ENCODE measurements at regions not wholly inside any gene's neighbourhood (a gene's known extent, or its start where the extent isn't known, plus 50 kb on each side); places are given as distances from the start of the nearest gene placed in this dataset.

DNA sequence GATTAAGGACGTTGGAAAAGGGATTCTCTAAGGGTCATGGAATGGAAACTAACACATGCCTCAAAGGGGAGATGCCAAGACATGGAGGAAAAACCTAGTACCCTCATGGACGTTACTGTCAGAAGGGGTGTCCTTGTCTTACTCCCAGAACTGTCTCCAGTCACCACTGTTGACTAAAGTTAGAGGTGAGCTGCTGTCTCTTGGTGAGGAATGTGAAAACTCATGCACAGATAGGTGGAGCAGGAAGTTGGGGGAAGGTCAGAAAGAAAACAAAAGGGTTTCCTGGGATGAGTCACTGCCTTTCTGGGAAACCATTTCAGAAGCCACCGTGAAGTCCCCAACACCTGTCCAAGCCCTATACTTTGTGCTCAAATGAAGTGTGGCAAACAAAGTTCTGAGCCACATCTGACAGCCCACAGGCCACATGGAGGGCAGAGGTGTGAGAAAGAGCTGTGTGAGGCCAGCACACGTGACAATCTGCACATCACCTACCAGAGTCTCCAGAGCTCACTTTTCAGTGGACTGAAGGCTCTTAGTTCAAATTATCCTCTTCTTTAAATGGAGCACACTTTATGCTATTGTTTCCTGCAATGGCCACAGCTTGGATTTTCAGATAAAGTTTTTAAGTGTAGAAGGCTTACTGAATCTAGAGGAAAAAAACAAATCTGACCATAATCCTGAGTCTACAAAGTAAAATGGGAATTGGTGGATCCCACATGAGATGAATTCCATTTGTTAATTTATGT lies 92.9 kb upstream of the EGLN3 start:
- no peaks in the 10 kb centered on the region for H3K79me2 ChIP-seq (ENCODE audit: insufficient read depth, low read length)
- H3K27ac ChIP-seq (ENCODE audit: low read depth, low read length): peak overlapping the region; percentile 40
- H3K9ac ChIP-seq (ENCODE audit: low read length): peak overlapping the region; percentile 24; the same call in 1 of the 2 replicates
- H3K27me3 ChIP-seq (ENCODE audit: insufficient read depth, low read length): no peaks in the 10 kb centered on the region
- no peaks in the 10 kb centered on the region for H3K9me3 ChIP-seq (ENCODE audit: control insufficient read depth in 1 of 2, insufficient read depth in 1 of 2, low read depth in 1 of 2, low read length in 2 of 2)
- CTCF ChIA-PET: interaction anchor here (1.1 kb wide), 1 partner anchor 195 kb away, joined by 3 read pairs; no protein-coding TSS in a partner anchor
- intact Hi-C loops (cut with micrococcal nuclease): no loop called here
- H4K20me1 ChIP-seq (ENCODE audit: insufficient read depth): no peaks in the 10 kb centered on the region
- H3K36me3 ChIP-seq (ENCODE audit: control insufficient read depth in 1 of 2, insufficient read depth in 2 of 2, low read length in 2 of 2): no peaks in the 10 kb centered on the region
- ATAC-seq: peak; percentile 91
- DNase-seq (ENCODE audit: low read depth, low spot score): peak; percentile 82
- no peak overlapping the region for H2AFZ ChIP-seq (ENCODE audit: low read depth, low read length, poor library complexity, severe bottlenecking)
- peak overlapping the region in 1 of 2 experiments; percentile 39; a peak in 2 of 4 replicates for H3K4me3 ChIP-seq (replicated peaks in 1 of 2; ENCODE audit: low read depth in 1 of 2, low read length in 2 of 2)
- no peaks in the 10 kb centered on the region for H3K9me2 ChIP-seq (ENCODE audit: insufficient read depth)
- POLR2A ChIA-PET: interaction anchor here (1.2 to 1.8 kb wide), 2 partner anchors 8 to 17 kb away, joined by 5 to 8 read pairs; no protein-coding TSS in a partner anchor
- H3K4me2 ChIP-seq (ENCODE audit: low read length): peak overlapping the region; percentile 71
- peaks cover 18 to 29% of the 10 kb centered on the region in 2 experiments for H3K4me1 ChIP-seq (ENCODE audit: control insufficient read depth in 1 of 2, insufficient read depth in 2 of 2, low read length in 2 of 2)
- no TSS peak for BruUV-seq (replicated peaks)
- RAD21 ChIA-PET (ENCODE audit: low non-redundant PET in 1 of 2, low total read pairs in 2 of 2, uncharacterized antibody in 2 of 2, unreplicated experiment in 2 of 2): no interaction called here
- TF ChIP-seq REST (IDR thresholded peaks at IDR 0.05; ENCODE audit: low read depth): no peak
- peak; percentile 69 for TF ChIP-seq YY1 (IDR thresholded peaks at IDR 0.05; ENCODE audit: extremely low read depth, insufficient replicate concordance, low read depth, low read length)
- TF ChIP-seq ZNF274 (IDR thresholded peaks at IDR 0.05; ENCODE audit: low read depth, low read length): no peak
- TF ChIP-seq, protein P1, sequence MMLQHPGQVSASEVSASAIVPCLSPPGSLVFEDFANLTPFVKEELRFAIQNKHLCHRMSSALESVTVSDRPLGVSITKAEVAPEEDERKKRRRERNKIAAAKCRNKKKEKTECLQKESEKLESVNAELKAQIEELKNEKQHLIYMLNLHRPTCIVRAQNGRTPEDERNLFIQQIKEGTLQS (IDR thresholded peaks at IDR 0.05): no peak
- peak; percentile 69 for TF ChIP-seq CEBPB (IDR thresholded peaks at IDR 0.05; ENCODE audit: low read depth)
- 0 out of 2 replicates have a peak, but pooled peaks have one; percentile 28 for TF ChIP-seq ELF1 (IDR thresholded peaks at IDR 0.05; ENCODE audit: borderline replicate concordance, low read depth)
- TF ChIP-seq SP1 (IDR thresholded peaks at IDR 0.05; ENCODE audit: low read depth): peak; percentile 85
- TF ChIP-seq JUND (IDR thresholded peaks at IDR 0.05): peak; percentile 90
- TF ChIP-seq SRF (IDR thresholded peaks at IDR 0.05; ENCODE audit: low read depth): 0 out of 2 replicates have a peak, but pooled peaks have one; percentile 35
- no peak for TF ChIP-seq EZH2phosphoT487 (IDR thresholded peaks at IDR 0.05; ENCODE audit: borderline replicate concordance)
- no peak for TF ChIP-seq TCF7L2 (IDR thresholded peaks at IDR 0.05; ENCODE audit: borderline replicate concordance, extremely low read depth, insufficient read depth, insufficient read length)
- TF ChIP-seq ZFX (IDR thresholded peaks at IDR 0.05): no peak
- no peak for TF ChIP-seq EZH2 (IDR thresholded peaks at IDR 0.05)
- peak; percentile 37; the same call in 1 of the 2 replicates for TF ChIP-seq RAD21 (IDR thresholded peaks at IDR 0.05; ENCODE audit: low read depth)
- TF ChIP-seq, protein P2, sequence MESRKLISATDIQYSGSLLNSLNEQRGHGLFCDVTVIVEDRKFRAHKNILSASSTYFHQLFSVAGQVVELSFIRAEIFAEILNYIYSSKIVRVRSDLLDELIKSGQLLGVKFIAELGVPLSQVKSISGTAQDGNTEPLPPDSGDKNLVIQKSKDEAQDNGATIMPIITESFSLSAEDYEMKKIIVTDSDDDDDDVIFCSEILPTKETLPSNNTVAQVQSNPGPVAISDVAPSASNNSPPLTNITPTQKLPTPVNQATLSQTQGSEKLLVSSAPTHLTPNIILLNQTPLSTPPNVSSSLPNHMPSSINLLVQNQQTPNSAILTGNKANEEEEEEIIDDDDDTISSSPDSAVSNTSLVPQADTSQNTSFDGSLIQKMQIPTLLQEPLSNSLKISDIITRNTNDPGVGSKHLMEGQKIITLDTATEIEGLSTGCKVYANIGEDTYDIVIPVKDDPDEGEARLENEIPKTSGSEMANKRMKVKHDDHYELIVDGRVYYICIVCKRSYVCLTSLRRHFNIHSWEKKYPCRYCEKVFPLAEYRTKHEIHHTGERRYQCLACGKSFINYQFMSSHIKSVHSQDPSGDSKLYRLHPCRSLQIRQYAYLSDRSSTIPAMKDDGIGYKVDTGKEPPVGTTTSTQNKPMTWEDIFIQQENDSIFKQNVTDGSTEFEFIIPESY (IDR thresholded peaks at IDR 0.05; ENCODE audit: extremely low read depth, insufficient replicate concordance, low read length): no peak
- no peak for TF ChIP-seq EGR1 (IDR thresholded peaks at IDR 0.05; ENCODE audit: low read depth)
- TF ChIP-seq CBX3 (IDR thresholded peaks at IDR 0.05; ENCODE audit: low read depth): peak; percentile 92
- no peak for TF ChIP-seq POLR2A (IDR thresholded peaks at IDR 0.05; ENCODE audit: borderline replicate concordance, extremely low read depth, insufficient read depth, insufficient read length)
- peak; percentile 60 for TF ChIP-seq POLR2AphosphoS5 (IDR thresholded peaks at IDR 0.05; ENCODE audit: low read depth, low read length)
- TF ChIP-seq, protein P3, sequence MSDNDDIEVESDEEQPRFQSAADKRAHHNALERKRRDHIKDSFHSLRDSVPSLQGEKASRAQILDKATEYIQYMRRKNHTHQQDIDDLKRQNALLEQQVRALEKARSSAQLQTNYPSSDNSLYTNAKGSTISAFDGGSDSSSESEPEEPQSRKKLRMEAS (IDR thresholded peaks at IDR 0.05): peak; percentile 97
- TF ChIP-seq SIN3A (IDR thresholded peaks at IDR 0.05; ENCODE audit: low read depth): peak; percentile 50; the same call in 1 of the 2 replicates
- TF ChIP-seq FOSL1 (IDR thresholded peaks at IDR 0.05; ENCODE audit: low read depth): peak; percentile 82

Measured in HCT116 (cell line).